Fibroblast of peridontal ligament (primary cell): ENCODE measurements at regions not wholly inside any gene's neighbourhood (a gene's known extent, or its start where the extent isn't known, plus 50 kb on each side); places are given as distances from the start of the nearest gene placed in this dataset.
"Not testable (repeated sequence)": the region's sequence is repeated elsewhere in the genome, so short reads cannot be mapped to it uniquely, and the experiment has no call there.

Experiments
- DNase-seq: peaks from one replicate; pipeline ENCODE4 v3.0.0-alpha.2; 2010; ENCODE audit errors: extremely low read depth

GRCh38 chr2:239660390-239661230, 259.8 kb upstream of the HDAC4 start:
- DNase-seq = no peak

- no peak for DNase-seq
These were observed 257.2 kb upstream of the HDAC4 start for GRCh38 chr2:239657992-239658391.

- no peak for DNase-seq
These were observed 256.4 kb upstream of the HDAC4 start for GRCh38 chr2:239657236-239657635.

GRCh38 chr2:239654266-239654665, 253.4 kb upstream of the HDAC4 start:
- no peak for DNase-seq

- no peak for DNase-seq
These were observed 251.0 kb upstream of the HDAC4 start for GRCh38 chr2:239651859-239652258.

DNA sequence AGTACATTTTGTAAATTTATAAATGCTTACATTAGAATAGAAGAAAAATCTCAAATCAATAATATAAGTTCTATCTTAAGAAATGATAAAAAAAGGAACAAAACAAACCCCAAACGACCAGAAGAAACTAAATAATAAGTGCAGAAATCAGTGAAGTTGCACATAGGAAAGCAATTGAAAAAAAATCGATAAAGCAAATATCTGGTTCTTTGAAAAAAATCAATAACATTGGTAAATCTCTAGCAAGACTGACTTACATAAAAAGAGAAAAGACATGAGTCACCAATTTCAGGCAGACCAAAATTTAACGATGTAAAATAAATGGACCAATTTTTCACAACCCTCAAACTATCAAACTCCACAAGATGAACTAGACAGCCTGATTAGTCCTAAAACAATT, 249.9 kb upstream of the HDAC4 start:
- DNase-seq = no peak

DNA sequence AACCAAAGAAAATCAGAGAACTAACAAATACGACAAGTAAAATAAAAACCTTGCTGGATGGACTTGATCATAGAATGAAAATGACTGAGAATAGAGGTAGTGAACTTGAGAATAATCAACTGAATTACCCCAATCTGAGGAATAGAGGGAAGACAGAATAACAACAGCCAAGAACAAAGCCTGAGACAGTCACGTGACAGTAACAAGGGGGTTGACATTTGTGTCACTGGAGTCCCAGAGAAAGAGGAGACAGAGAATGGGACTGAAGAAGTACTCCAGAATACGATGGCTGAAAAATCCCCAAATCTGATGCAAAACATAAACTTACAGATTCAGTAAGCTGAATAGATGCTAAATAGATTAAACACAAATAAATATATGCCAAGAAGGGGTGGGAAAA, 248.5 kb upstream of the HDAC4 start:
- DNase-seq = no peak

GRCh38 chr2:239648607-239649006, 247.8 kb upstream of the HDAC4 start:
- no peak for DNase-seq

GRCh38 chr2:239647052-239647819, 246.4 kb upstream of the HDAC4 start:
- no peak for DNase-seq

- DNase-seq = no peak
These were observed 245.4 kb upstream of the HDAC4 start for GRCh38 chr2:239646184-239646583.

- not testable (repeated sequence) for DNase-seq
These were observed 243.8 kb upstream of the HDAC4 start for GRCh38 chr2:239644594-239644993.

- DNase-seq = no peak
These were observed 243.2 kb upstream of the HDAC4 start for GRCh38 chr2:239644011-239644410.

GRCh38 chr2:239642406-239643004, 241.7 kb upstream of the HDAC4 start:
- no peak for DNase-seq

DNA sequence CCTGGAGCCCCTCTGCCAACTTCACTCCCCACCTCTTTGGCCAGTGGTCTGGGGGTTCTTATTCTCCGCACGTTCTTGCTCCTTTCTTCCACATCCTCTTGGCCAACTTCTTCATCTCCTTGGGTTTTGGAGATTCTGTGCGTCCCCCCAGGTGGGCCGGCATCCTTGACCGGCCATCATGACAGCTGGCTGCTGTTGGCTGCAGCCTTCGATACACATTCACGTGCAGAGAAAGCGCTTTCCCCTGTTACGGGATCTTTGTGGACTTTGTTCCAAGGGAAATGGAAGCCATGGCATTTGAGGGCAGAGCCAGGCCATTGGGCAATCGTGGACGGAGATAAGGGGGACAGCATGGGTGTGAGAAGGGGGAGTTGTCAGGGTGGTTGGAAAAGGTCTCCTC, 241.1 kb upstream of the HDAC4 start:
- DNase-seq = not testable (repeated sequence)

- DNase-seq = no peak
These were observed 240.1 kb upstream of the HDAC4 start for GRCh38 chr2:239640676-239641578.

DNA sequence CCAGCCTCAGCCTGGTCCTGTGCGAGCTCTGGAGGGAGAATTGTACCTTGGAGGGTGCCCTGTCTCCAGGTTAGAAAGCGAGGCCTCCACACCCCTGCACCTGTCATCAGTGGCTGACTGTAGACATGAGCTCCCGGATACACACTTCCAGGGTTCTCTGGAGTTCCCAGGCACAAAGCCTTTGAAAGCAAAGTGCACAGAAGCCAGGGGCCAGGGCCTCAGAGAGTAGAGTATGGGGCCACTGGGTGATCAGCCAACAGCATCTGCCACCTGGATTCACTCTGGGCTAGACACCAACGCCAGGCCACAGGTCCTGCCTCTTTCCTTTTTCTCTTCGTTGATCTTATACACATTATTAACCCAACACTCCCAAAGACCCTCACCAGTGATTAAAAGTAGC, 239.4 kb upstream of the HDAC4 start:
- no peak for DNase-seq

DNA sequence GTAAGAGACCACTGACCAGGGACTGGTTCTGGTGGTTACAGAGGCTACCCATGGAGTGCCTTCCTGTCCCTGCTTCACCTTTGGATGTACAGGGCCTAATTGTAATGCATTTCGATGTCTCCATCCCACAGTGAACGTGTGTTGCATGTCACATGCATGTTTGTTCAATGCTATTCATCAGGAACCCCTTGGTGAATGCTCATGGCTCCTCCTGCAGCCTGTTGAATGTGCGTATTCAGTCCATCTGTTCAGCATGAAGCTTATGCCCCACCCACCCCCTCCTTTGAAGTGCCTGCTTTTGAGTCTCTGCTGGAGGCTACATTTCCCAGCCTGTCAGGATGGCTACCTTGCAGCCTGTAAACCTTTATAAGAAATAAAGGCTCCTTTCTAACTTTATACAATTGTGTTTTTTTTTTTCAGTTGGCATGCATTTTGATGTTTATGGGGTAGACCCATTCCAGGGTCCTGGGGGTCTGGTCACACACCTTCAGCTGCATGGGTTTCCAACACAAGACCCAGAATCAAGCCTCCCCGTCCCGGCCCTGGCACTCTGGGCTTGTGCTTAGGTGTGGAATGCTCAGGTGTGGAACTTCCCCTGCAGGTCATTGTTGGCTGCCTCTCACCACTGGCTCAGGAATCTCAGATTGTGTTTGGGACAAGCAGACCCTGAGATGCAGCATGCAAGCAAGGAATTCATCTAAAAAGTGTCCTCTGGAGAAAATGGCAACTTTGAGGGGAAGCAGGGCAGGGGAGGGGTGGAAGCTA, 238.8 kb upstream of the HDAC4 start:
- DNase-seq = no peak

DNA sequence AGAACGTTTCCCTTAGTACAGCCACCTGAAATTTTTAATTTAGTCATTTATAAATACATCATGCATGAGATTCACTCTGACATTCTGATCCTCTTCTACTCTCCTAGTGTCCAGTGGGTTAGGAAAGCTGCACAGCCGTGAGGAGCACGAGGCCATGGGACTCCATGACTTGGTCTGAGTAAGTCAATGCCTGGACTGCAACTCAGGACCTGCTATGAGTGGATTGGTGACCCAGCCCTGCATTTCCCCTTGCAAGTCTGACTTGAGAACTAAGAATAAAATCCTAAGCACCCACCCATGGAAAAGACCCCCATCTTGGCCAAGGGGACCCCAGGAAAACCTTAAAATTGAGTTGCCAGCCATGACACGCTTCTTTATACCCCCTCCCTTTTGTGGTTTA, 237.6 kb upstream of the HDAC4 start:
- DNase-seq = no peak

GRCh38 chr2:239636808-239637207, 236.0 kb upstream of the HDAC4 start:
- DNase-seq = no peak

GRCh38 chr2:239634769-239635168, 233.9 kb upstream of the HDAC4 start:
- DNase-seq = no peak
